OCI-LY1 (cell line): ENCODE measurements at regions not wholly inside any gene's neighbourhood (a gene's known extent, or its start where the extent isn't known, plus 50 kb on each side); places are given as distances from the start of the nearest gene placed in this dataset.

Source experiments
- H2AFZ ChIP-seq: fragments of 200-600 bp; sonication (generic), shearing (Covaris generic); 2 replicates; pipeline ENCODE4 v1.6.0; 2014; ENCODE audit warnings: antibody characterized with exemption, mild to moderate bottlenecking, low read length
- H3F3A ChIP-seq: fragments of 200-600 bp; sonication (generic), shearing (Covaris generic); 2 replicates; pipeline ENCODE4 v1.6.0; 2014; ENCODE audit warnings: mild to moderate bottlenecking, antibody characterized with exemption, low read length, moderate library complexity; ENCODE audit not compliant: insufficient read depth
- H3K27ac ChIP-seq: fragments of 200-600 bp; sonication (generic); 2 replicates; pipeline ENCODE4 v1.5.1; 2014; ENCODE audit warnings: low read length, mixed run types, mild to moderate bottlenecking, low read depth; ENCODE audit not compliant: poor library complexity, severe bottlenecking
- H3K27me3 ChIP-seq: fragments of 200-600 bp; sonication (generic); 2 replicates; pipeline ENCODE4 v1.6.0; 2014; ENCODE audit warnings: antibody characterized with exemption, mild to moderate bottlenecking, low read length, moderate library complexity; ENCODE audit not compliant: insufficient read depth
- H3K36me3 ChIP-seq: fragments of 200-600 bp; sonication (generic); 2 replicates; pipeline ENCODE4 v1.6.1; 2014; ENCODE audit warnings: mild to moderate bottlenecking, antibody characterized with exemption, low read length, moderate library complexity, mixed read lengths; ENCODE audit not compliant: insufficient read depth
- H3K4me1 ChIP-seq: fragments of 200-600 bp; sonication (generic); 2 replicates; pipeline ENCODE4 v1.5.1; 2014; ENCODE audit warnings: mild to moderate bottlenecking, low read length, moderate library complexity; ENCODE audit not compliant: insufficient read depth, severe bottlenecking
- H3K4me2 ChIP-seq: fragments of 200-600 bp; sonication (generic), shearing (Covaris generic); 2 replicates; pipeline ENCODE4 v1.6.1; 2014; ENCODE audit warnings: low read length
- H3K4me3 ChIP-seq: fragments of 200-600 bp; sonication (generic); 2 replicates; pipeline ENCODE4 v1.5.1; 2014; ENCODE audit warnings: low read length, low read depth, mild to moderate bottlenecking, mixed read lengths; ENCODE audit not compliant: poor library complexity, severe bottlenecking
- H3K79me2 ChIP-seq: fragments of 200-600 bp; shearing (Covaris generic); 2 replicates; pipeline ENCODE4 v1.6.1; 2016; ENCODE audit warnings: mixed run types, low read length, mixed read lengths; ENCODE audit not compliant: insufficient read depth
- H3K9ac ChIP-seq: fragments of 200-600 bp; sonication (generic), shearing (Covaris generic); 2 replicates; pipeline ENCODE4 v1.6.1; 2014; ENCODE audit warnings: mild to moderate bottlenecking, low read length, mixed read lengths
- H3K9me2 ChIP-seq: fragments of 200-600 bp; sonication (generic), shearing (Covaris generic); 2 replicates; pipeline ENCODE4 v1.6.1; 2014; ENCODE audit warnings: low read depth, mild to moderate bottlenecking, low read length, mixed read lengths
- H3K9me3 ChIP-seq: fragments of 200-600 bp; shearing (Covaris generic); 2 replicates; pipeline ENCODE4 v1.6.1; 2014; ENCODE audit warnings: low read length, mixed read lengths
- H4K20me1 ChIP-seq: fragments of 200-600 bp; sonication (generic), shearing (Covaris generic); 2 replicates; pipeline ENCODE4 v1.6.0; 2016; ENCODE audit warnings: mild to moderate bottlenecking, low read length; ENCODE audit not compliant: insufficient read depth
- EZH2 ChIP-seq: fragments of 200-600 bp; sonication (generic), shearing (Covaris generic); IDR thresholded peaks from 2 replicates; pipeline ENCODE4 v1.8.0; 2017; ENCODE audit warnings: borderline replicate concordance, mixed run types, mild to moderate bottlenecking, antibody characterized with exemption, low read length, moderate library complexity, mixed read lengths
- TF ChIP-seq, protein P1 (sequence below): fragments of 200-600 bp; sonication (generic), shearing (Covaris generic); IDR thresholded peaks from 2 replicates; pipeline ENCODE4 v1.5.1; 2017; ENCODE audit warnings: mild to moderate bottlenecking, antibody characterized with exemption, low read length, moderate library complexity, mixed read lengths

DNA sequence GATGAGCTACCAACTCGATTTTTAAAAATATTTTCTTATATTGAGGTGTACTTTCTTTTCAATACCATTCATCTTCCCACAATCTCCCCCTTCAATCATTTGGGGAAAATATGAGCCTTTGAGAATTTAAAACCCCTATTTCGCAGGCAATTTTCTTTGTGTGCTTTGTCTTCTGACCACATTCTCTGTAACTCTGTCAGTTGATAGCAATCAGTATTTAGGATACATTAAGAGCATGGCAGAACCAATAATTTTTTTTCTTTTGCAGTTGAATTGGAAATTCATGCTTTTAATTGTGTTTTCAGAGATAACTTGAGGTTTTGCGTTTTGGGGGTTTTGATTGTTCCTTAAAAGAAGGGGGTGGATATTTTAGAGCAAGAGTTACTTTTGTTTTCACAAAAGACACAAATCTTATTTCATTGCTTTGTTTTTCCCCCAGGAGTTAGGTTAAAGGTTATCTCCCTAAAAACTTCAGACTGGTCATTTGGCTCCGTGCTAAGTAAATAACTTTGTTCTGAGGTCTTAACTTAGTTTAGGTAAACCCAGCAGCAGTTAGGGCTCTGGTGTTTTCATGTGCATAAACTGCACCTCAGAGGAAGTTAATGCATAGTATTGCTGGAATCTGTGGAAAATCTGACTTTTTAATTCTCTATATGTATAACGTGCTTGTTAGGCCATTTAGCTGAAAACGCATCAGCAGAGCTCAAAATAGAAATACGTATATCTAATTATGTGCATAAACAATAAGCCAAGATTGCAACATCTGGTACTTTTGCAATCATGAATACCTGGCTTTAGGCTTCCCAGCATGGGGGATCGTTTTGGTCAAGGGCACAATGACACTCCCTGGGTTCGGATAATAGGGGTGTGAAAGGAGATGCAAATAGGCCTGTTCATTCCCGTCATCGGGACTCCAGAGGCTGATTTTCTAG, 676.4 kb upstream of the ANKRD30A start:
- H2AFZ ChIP-seq = no peak overlapping the region
- no peak overlapping the region for H3K27ac ChIP-seq
- no peaks in the 10 kb centered on the region for H3K9me3 ChIP-seq
- no peaks in the 10 kb centered on the region for H3K4me1 ChIP-seq
- H3K4me2 ChIP-seq = no peak overlapping the region
- H3K9me2 ChIP-seq = no peaks in the 10 kb centered on the region
- H3K9ac ChIP-seq = no peak overlapping the region
- H4K20me1 ChIP-seq = no peaks in the 10 kb centered on the region
- no peaks in the 10 kb centered on the region for H3K79me2 ChIP-seq
- no peak for TF ChIP-seq EZH2
- H3K27me3 ChIP-seq = no peaks in the 10 kb centered on the region
- no peak overlapping the region for H3K4me3 ChIP-seq
- H3F3A ChIP-seq = no peaks in the 10 kb centered on the region
- H3K36me3 ChIP-seq = no peaks in the 10 kb centered on the region

DNA sequence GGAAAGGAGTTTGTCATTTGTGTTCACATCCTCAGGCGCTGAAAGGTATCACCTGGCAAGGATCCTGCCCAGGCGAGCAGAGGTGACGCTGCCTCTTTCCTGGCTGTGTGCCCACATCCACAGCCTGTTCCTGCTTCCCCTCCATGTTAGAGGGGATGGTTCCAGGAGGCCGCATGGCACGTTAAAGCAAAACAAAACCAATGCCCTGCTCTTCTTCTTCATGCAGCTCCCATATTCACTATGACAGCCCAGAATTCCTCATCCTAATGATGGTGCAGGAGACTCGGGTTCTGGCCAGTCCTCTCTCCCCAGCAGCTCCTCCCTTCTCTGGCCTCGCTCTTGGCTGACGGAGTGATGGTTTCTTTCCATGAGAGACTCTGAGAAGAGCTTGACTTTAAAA, 678.5 kb upstream of the ANKRD30A start:
- Histone ChIP-seq H3K4me3 (no peak overlapping the region), H3K4me2 (no peak overlapping the region), H3K36me3 (no peaks in the 10 kb centered on the region), H2AFZ (no peak overlapping the region), H4K20me1 (no peaks in the 10 kb centered on the region), H3K27ac (no peak overlapping the region), H3F3A (no peaks in the 10 kb centered on the region), H3K27me3 (no peaks in the 10 kb centered on the region), H3K9me3 (no peaks in the 10 kb centered on the region), H3K9ac (no peak overlapping the region), H3K9me2 (no peaks in the 10 kb centered on the region), H3K79me2 (no peaks in the 10 kb centered on the region), H3K4me1 (no peaks in the 10 kb centered on the region)
- TF ChIP-seq, protein P1, sequence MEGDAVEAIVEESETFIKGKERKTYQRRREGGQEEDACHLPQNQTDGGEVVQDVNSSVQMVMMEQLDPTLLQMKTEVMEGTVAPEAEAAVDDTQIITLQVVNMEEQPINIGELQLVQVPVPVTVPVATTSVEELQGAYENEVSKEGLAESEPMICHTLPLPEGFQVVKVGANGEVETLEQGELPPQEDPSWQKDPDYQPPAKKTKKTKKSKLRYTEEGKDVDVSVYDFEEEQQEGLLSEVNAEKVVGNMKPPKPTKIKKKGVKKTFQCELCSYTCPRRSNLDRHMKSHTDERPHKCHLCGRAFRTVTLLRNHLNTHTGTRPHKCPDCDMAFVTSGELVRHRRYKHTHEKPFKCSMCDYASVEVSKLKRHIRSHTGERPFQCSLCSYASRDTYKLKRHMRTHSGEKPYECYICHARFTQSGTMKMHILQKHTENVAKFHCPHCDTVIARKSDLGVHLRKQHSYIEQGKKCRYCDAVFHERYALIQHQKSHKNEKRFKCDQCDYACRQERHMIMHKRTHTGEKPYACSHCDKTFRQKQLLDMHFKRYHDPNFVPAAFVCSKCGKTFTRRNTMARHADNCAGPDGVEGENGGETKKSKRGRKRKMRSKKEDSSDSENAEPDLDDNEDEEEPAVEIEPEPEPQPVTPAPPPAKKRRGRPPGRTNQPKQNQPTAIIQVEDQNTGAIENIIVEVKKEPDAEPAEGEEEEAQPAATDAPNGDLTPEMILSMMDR = no peak
- no peak for TF ChIP-seq EZH2

DNA sequence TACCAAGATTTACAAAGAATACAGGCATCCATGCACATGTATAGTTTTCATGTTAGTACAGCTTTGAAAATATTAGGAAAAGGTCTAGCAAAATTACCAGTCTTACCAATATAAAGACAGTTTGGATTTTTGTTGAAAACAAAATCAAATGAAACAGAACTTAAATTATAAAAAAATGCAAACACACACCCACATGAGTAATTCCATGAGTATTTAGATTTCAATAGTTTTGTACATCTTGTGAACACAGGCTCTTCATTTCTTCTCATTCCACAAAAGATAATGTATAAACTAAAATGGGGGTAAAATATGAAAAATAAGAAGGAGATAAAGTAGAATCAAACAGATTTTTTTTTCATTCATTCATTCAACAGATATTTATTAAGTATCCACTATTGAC, 682.2 kb upstream of the ANKRD30A start:
- Histone ChIP-seq H4K20me1 (no peaks in the 10 kb centered on the region), H3K9me2 (no peaks in the 10 kb centered on the region), H2AFZ (no peak overlapping the region), H3K27me3 (no peaks in the 10 kb centered on the region), H3K4me3 (no peak overlapping the region), H3K9ac (no peak overlapping the region), H3K36me3 (no peaks in the 10 kb centered on the region), H3K79me2 (no peaks in the 10 kb centered on the region), H3K4me2 (no peak overlapping the region), H3K9me3 (no peaks in the 10 kb centered on the region), H3K27ac (no peak overlapping the region), H3F3A (no peaks in the 10 kb centered on the region), H3K4me1 (no peaks in the 10 kb centered on the region)
- TF ChIP-seq EZH2 = no peak
- TF ChIP-seq, protein P1 = no peak

- Histone ChIP-seq H2AFZ (no peak overlapping the region), H3F3A (no peaks in the 10 kb centered on the region), H3K9me2 (no peaks in the 10 kb centered on the region), H3K36me3 (no peaks in the 10 kb centered on the region), H4K20me1 (no peaks in the 10 kb centered on the region), H3K4me1 (no peaks in the 10 kb centered on the region), H3K9me3 (no peaks in the 10 kb centered on the region), H3K79me2 (no peaks in the 10 kb centered on the region), H3K27ac (no peak overlapping the region), H3K4me2 (no peak overlapping the region), H3K27me3 (no peaks in the 10 kb centered on the region), H3K9ac (no peak overlapping the region), H3K4me3 (no peak overlapping the region)
- no peak for TF ChIP-seq EZH2
- TF ChIP-seq, protein P1 = no peak
Measured at GRCh38 chr10:36441557-36441956, 683.8 kb upstream of the ANKRD30A start.
